NCI-H187 (cell line): ENCODE measurements at regions not wholly inside any gene's neighbourhood (a gene's known extent, or its start where the extent isn't known, plus 50 kb on each side); places are given as distances from the start of the nearest gene placed in this dataset.

Source experiments
- DNase-seq, 2 experiments: peaks; one replicate each; lab custom pipeline; 2025; lab: John Stamatoyannopoulos, UW

DNA sequence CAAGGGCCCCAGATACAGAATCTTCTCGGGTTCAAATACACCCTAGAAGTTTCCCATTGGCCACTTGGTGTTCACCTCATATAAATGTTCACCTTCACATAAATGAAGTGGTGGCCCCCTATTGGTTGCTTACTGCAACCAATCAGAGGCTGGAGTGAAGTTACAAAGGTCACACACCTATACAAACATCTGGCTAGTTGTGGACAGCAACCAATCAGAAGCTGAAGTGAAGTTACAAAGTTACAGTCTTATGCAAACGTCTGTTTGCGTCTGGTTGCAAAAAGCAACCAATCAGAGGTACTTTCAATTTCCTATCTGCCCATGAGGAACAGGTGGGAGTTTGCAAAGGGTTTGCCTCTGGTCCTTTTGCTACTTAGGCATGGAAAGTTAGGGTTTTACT, 206.5 kb upstream of the BMP2 start:
- no peak for DNase-seq

- DNase-seq = no peak
Observed at GRCh38 chr20:6559791-6560190, 207.7 kb upstream of the BMP2 start.

GRCh38 chr20:6558341-6558740, 209.1 kb upstream of the BMP2 start:
- DNase-seq = no peak

GRCh38 chr20:6533761-6534479, 233.6 kb upstream of the BMP2 start:
- no peak for DNase-seq

- DNase-seq = no peak
Observed at GRCh38 chr20:6533351-6533750, 234.1 kb upstream of the BMP2 start.

GRCh38 chr20:6530779-6531315, 236.6 kb upstream of the BMP2 start:
- DNase-seq = no peak

GRCh38 chr20:6530254-6530653, 237.2 kb upstream of the BMP2 start:
- no peak for DNase-seq

DNA sequence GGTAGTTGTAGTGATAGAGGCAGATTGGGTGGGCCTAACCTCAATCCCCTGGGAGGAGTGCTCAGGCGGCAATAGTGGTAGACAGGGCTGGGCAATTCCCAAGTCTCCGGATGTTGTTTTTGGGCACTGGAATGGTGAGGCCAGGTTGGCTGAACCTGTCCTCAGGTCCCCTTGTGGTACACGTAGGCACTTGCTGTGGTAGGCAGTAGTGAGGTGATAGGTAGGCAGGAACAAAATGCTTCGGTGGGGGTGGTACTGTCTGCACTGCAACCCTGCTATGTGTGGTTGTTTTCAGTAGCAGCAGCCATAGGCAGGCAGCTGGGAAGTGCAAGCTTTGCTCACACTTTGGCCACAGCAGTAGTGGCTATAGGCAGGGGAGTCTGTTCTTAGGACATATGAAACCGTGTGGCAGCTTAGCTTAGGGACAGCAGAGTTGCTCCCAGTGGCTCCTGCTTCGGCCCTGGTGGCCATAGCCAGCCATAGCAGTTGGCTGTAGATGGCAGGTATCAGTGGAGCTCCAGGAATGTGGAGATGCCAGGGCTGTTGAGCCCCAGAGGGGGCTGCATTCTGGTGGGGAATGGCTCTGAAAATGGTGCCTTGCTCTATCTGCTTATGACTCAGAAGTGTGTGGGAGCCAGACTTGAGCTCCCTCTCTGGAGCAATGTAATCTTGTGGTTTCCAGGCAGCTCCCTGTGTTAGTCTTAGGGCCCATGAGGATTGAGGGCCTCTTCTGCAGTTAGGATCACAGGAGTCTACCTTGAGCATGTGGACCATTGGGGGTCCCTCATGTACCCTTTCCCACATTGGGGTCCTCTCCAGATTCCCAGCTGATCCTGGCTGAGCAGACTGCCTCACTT, 241.8 kb upstream of the BMP2 start:
- no peak for DNase-seq

DNA sequence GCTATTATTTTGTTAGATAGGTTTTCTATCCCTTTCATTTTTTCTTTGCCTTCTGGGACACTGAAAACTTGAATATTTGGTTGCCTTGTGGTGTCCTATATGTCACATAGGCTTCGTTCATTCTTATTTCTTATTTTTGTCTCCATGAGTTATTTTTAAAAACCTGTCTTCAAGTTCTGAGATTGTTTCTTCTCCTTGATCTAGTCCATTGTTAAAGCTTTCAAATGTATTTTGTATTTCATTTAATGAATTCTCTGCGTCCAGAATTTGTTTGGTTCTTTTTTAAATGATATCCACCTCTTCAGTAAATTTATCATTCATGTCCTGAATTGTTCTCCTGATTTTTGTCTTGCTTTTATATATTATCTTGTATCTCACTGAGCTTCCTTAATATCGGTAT, 243.2 kb upstream of the BMP2 start:
- no peak for DNase-seq

DNA sequence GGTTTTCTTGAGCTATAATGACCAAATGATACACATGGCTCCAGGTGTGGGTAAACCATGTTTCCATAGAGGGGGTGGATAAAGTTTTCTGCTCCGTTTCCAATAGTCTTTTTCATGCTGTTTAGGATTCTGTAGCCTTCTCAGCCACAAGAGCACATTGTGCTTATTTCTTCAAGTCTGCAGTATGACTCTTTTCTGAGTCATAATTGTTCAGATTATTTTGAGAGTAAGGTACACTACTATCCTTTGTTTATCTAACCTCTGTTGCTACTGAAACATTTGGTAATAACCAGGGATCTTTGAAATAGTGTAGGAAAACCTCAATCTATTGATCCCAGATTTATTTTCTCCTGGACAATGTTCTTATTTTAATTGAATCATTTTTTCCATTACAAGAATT, 247.9 kb upstream of the BMP2 start:
- DNase-seq = no peak

GRCh38 chr20:6515261-6515660, 252.2 kb upstream of the BMP2 start:
- DNase-seq = no peak

DNA sequence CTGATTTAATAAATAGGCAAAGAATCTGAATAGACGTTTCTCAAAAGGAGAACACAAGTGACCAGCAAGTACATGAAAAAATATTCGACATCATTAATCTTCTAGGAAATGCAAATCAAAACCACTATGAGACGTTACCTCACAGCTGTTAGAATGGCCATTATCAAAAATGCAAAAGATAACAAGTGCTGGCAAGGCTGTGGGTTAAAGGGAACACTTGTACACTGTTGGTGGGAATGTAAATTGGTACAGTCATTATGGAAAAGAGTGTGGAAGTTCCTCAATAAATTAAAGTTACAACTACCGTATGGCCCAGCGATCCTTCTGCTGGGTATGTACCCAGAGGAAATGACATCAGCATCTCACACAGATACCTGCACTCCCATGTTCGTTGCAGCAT, 253.9 kb upstream of the BMP2 start:
- DNase-seq = no peak

GRCh38 chr20:6509374-6509773, 258.1 kb upstream of the BMP2 start:
- DNase-seq = no peak

DNA sequence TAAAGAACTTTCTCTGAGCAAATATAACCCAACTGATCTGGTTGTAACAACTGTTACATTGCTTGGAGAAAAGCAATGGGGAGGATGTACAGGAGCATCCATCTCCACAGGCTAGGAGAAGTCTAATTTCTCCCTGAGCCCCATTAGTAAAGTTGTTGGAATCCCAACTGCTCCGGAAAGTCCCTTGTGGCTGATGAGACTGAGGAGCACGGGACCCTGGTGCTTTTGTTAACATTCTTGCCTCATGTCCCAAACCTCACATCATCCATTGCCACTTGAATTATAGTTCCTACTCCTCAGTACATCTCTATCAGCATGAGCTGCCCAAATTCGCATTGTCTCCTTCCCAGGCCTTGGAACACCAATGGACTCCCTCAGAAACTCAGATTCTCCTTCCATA, 260.6 kb upstream of the BMP2 start:
- DNase-seq = no peak

DNA sequence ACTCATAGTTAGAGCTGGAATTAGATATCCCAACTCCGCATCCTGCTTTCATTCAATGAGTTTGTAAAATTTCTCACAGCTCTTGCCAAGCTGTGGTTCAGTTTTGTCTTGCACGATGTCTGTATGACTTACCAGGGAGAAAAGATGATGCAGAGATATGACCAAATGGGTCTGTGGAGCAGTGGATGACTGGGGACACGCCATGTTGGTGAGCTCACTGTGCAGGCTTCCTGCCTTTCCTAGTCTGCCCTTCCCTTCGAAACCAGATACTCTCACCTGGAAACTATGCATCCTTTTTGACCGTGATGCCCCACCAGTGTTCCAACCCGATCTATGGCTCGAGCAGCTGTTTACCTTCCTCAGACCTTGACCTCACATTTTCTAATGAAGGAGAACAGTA, 262.7 kb upstream of the BMP2 start:
- no peak for DNase-seq

GRCh38 chr20:6504179-6504578, 263.3 kb upstream of the BMP2 start:
- DNase-seq = no peak

- no peak for DNase-seq
Observed at GRCh38 chr20:6502999-6503398, 264.5 kb upstream of the BMP2 start.

DNA sequence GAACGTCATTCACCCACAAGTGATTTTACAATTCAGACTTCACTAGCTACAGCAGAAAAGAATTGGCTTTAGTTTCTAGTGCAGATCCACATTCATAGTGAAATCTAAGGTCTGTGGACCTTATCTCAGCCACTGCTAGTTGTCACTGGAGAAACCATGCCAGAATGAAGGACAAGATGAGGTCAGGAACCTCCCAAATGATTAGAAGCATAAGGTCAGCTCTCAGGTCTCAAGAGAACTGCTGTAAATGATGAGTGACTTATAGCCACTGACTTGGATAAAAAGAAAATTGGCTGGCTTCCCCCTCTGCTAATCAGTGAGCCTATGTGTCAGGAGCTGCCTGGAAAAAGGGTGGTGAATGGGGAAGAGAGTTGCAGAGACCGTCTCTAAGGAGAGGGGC, 265.3 kb upstream of the BMP2 start:
- no peak for DNase-seq

DNA sequence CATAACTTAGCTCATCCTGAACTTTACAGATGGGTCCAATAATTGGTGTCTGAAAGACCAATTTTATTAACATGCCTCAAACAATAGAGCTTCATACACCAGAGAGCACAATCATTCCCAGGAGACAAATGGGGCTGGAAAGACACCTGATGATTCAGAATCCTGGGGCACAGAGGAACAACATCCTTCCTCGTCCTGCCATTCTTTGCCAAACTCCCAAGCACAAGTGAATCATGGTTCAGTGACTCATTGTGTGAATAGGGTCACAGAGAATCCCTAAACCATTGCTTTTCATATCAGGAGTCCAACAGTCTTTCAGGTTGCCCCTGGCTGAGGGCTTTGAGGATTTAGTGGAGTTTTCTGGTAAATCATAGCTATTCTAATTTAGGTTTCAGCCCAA, 266.4 kb upstream of the BMP2 start:
- DNase-seq = no peak

DNA sequence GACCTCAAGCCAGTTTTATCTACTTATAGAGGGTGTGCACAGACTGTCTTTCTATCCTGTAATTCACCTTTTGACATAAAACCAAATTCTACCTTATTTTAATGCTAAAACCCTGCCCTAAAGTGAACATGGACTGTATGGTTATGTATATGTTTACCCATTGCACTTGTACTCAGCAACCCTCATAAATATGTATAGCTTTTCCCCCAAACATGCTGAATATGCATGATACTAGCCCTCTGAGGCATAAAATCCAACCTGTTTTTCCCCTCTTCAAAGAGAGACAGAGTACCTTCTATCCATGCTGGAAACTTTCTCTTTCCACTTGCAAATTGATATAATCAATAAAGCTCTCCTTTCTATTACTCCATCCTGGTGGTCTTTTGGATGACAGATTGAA, 267.9 kb upstream of the BMP2 start:
- DNase-seq = no peak

DNA sequence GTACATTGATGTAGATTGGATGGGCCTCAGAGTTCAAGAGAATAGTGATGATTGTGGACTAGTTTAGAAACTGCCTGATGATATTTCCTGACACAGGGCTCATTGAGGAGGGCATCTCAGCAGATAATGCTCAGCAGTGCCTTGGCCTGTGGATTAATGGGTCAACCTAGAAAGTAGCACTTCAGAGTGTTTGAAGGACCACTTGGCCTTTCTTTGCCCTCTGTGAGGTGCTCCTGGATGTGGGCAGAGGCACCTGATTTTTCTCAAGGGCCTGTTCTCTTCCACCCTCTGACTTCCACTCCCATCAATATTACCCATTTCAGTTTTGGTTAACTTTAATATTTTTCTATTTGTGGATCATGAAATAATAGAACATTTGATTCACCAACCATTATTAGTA, 270.6 kb upstream of the BMP2 start:
- DNase-seq = no peak

GRCh38 chr20:6495907-6496306, 271.6 kb upstream of the BMP2 start:
- DNase-seq = no peak

GRCh38 chr20:6492271-6493055, 275.0 kb upstream of the BMP2 start:
- no peak for DNase-seq
